Adrenal gland (tissue), 5 donors: ENCODE measurements at regions not wholly inside any gene's neighbourhood (a gene's known extent, or its start where the extent isn't known, plus 50 kb on each side); places are given as distances from the start of the nearest gene placed in this dataset.

ENCODE experiments used
- CTCF ChIP-seq, 6 experiments: fragments of 450-650 bp in 4 of 6; fragments of 200-600 bp in 2 of 6; sonication (generic) in 1 of 6; IDR thresholded peaks; 1 replicate in 5 of 6; 2 replicates in 1 of 6; pipeline versions ENCODE4 v1.5.1 to v1.8.0; 2016 to 2021; ENCODE audit warnings: antibody characterized with exemption in 6 of 6, mild to moderate bottlenecking in 2 of 6, moderate library complexity in 1 of 6
- POLR2A ChIP-seq, 2 donors: fragments of 450-650 bp; IDR thresholded peaks; one replicate each; pipeline ENCODE4 v1.6.1; 2017; ENCODE audit warnings: antibody characterized with exemption in 2 of 2, mild to moderate bottlenecking in 2 of 2, moderate library complexity in 1 of 2
- donor health status: DM: no; HTN: no; CAD: no.

DNA sequence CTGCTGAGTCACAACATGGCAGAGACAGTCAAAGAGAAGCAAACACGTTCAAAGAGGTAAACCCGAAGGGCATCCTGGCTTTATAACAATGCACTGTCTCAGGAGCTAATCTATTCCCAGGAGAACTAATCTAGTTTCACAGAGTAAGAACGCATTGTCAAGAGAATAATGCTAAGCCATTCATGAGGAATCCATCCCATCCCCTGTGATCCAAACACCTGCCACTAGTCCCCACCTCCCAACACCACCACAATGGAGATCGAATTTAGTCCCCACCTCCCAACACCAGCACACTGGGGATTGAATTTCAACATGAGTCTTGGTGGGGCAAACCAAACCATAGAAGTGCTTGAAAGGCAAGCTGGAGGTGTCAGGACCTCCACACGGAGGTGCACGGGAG is 231.5 kb upstream of the ID4 start:
- TF ChIP-seq CTCF (IDR thresholded peaks at IDR 0.05) (no peak), POLR2A (IDR thresholded peaks at IDR 0.05) (no peak)
